Posterior cingulate gyrus (tissue), 11 donors: ENCODE measurements at regions not wholly inside any gene's neighbourhood (a gene's known extent, or its start where the extent isn't known, plus 50 kb on each side); places are given as distances from the start of the nearest gene placed in this dataset.
"Not testable (repeated sequence)": the region's sequence is repeated elsewhere in the genome, so short reads cannot be mapped to it uniquely, and the experiment has no call there.

Experiments used
- DNase-seq, 10 donors: peaks; one replicate each; pipeline versions ENCODE4 v3.0.0 to v3.0.0-alpha.2; 2020 to 2021; ENCODE audit warnings: mixed read lengths in 3 of 10
- intact Hi-C: fragments of 100-400 bp; cut with DNase I; formaldehyde crosslinking; loops from one replicate; pipeline ENCODE4 v1.15.1; 2023

GRCh38 chr7:56697058-56697457 lies 435.2 kb downstream of the ZNF479 start:
- intact Hi-C loops, DNase-seq: not testable (repeated sequence)

- DNase-seq: no peak
- intact Hi-C loops: no loop called here
These were observed 445.9 kb downstream of the ZNF479 start for GRCh38 chr7:56686276-56686859.

- no peak for DNase-seq
- intact Hi-C loops: no loop called here
These were observed 493.0 kb downstream of the ZNF479 start for GRCh38 chr7:56639173-56639746.

DNA sequence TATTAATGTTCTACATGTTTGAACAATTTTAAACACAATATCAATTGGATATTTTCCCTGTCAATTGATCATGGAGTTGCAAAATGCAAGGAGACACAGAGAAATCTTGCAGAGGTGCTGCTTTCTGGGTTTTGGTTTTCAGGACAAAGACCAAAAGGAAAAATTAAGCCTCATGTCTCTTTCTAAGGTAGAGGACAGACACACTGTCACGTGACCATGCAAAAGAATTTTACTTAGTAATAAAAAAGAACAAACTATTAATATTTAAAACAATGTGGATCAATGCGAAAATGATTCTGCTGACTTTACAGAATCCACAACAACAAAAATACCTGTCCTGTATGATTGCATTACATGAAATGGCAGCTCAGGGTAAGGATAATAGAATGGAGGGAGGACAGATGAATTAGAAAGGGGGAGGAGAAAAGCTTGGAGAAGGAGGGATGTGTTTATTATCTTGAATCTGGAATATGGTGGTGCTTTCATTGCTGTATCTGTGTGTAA lies 493.7 kb upstream of the NUPR2 start:
- DNase-seq: no peak
- intact Hi-C loops: no loop called here

- intact Hi-C loops: no loop called here
These were observed 488.9 kb upstream of the NUPR2 start for GRCh38 chr7:56605146-56605545.

DNA sequence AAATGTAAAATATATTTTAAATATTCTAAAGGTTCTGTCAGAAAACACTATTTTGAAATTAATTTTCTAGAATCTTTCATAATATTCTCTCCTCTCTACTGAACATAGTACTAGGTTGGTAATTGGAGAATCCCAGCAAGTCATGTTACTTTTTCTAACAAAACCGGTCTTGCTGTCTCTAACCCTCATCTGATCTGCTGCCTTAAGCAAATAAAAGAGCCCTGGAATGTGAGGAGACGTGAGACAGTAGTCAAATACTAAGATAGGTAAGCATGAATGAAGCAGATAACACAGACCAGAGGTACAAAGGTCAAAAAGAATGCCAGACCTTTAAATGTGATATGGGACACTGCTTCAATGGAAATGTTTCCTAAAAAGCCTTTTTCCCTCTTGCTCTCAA lies 462.4 kb upstream of the NUPR2 start:
- intact Hi-C loops: no loop called here
- no peak for DNase-seq

More at GRCh38 chr7:56605146-56605545, 488.9 kb upstream of the NUPR2 start:
- peak in 1 of 10 donors; percentile 48 for DNase-seq

- no peak for DNase-seq
- intact Hi-C loops: no loop called here
These were observed 454.8 kb upstream of the NUPR2 start for GRCh38 chr7:56570968-56571367.

- intact Hi-C loops: no loop called here
- DNase-seq: no peak
These were observed 422.6 kb upstream of the NUPR2 start for GRCh38 chr7:56538541-56539429.

DNA sequence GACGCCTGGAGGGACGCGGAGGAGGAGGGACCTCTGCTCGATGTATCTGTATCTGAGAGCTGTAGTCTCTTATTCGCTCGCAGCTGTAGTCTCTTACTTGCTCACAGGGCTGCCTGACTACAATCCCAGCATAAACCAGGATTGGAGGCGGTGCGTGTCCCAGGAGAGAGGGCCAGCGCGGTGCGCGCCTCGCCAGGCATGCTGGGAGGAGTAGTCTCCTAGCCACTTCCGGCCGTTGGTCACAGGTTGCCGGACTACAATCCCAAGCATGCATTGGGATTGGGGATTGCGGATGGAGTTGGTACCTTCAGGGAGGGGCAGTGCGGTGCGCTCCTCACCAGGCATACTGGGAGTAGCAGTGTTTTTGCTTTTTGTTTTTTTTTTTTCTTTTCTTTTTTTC lies 421.7 kb upstream of the NUPR2 start:
- intact Hi-C loops: no loop called here
- peak in 3 of 10 donors; percentile 86 to 91 (median 89) for DNase-seq

- intact Hi-C loops: no loop called here
- no peak for DNase-seq
These were observed 421.3 kb upstream of the NUPR2 start for GRCh38 chr7:56537477-56537876.

GRCh38 chr7:56495165-56495564 lies 378.9 kb upstream of the NUPR2 start:
- intact Hi-C loops: no loop called here
- DNase-seq: peak in 1 of 10 donors; percentile 54

DNA sequence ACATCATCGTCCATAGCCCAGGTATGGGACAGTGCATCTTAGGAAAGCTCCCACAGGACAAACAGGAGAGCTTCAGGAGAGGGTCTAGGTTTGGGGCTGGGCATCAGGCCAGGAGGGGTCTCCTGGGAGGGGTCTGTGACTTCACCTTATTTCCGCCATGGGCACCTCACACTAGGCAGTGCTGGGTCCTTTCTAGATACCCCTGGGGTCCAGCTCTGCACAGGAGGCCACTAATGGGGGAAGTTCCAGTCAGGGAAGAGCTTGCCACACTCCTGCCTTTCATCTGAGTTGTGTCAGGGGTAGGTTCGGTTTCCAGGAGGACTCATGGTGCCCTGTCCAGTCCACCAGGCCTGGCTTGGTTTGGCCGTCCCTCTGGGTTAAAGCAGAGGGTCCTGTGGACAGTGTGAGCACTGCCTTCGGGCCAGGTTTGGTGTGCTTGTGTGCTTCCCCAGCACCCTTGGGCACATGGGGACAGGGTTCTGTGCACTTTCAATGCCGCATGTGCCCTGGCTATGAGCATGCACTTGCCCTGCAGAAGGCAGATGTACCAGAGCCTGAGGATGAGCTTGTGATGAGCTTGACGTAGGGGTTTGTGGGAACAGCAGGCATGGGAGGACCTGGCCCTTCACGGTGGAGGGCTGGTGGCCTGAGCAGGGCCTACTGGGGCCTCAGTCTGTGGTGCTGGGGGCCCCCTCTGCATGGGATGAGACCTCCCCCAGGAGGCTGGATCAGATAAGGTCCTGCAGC lies 377.7 kb upstream of the NUPR2 start:
- DNase-seq: no peak
- intact Hi-C loops: no loop called here

DNA sequence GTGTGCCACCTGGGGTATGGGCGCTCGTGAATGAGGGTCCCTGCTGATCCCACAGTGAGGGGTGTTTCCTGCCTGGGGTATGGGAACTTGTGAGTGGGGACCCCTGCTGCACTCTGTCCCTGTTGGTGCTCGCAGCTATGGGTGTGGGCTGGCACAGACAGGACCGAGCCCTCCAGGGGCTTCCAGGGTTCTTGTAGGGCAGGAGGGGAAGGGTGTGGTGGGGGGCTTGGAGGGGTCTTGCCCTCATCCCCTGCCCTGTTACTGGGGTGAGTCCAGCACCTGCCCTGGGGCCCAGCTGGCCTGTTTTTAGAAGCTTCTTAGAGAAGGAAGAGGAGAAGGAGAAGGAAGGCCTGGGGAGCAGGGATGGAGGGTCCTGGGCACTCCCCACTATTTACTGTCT lies 377.0 kb upstream of the NUPR2 start:
- DNase-seq: no peak
- intact Hi-C loops: no loop called here

DNA sequence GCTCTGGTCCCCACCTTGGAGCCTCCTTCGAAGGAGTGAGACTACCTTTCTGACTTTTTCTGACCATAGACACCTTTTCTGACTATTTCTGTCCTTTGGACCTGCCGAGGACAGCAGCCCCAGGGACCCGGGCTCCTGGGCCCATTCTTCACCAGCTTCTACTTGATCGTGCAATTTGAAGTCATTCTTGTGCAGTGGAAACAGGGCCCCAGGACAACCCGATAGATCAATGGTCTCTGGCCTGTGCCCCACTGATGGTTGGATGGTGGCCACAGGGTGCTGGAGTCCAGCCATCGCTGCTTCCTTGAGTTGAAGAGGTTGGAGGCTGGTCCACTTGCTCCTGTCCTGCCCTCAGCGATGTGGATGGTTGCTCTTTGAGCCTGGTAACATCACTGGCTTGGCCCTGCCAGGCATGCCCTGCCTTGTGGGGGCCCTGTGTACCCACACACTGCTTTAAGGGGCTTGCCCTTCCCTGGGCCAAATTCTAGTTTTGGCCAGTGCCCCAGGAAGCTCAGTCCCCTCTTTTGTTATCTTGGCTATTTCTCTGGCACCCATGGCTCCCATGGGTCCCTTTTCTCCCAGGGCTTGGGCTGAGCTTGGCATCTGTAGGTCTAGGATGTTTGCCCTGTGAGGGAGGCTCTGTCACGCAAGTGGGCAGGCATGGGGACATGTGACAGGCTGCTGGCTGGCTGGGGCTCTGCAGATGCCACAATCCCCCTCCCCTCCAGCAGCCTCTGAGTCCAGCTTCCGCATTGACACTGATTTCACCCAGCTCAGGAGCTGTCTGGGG lies 375.6 kb upstream of the NUPR2 start:
- intact Hi-C loops: no loop called here
- DNase-seq: no peak

DNA sequence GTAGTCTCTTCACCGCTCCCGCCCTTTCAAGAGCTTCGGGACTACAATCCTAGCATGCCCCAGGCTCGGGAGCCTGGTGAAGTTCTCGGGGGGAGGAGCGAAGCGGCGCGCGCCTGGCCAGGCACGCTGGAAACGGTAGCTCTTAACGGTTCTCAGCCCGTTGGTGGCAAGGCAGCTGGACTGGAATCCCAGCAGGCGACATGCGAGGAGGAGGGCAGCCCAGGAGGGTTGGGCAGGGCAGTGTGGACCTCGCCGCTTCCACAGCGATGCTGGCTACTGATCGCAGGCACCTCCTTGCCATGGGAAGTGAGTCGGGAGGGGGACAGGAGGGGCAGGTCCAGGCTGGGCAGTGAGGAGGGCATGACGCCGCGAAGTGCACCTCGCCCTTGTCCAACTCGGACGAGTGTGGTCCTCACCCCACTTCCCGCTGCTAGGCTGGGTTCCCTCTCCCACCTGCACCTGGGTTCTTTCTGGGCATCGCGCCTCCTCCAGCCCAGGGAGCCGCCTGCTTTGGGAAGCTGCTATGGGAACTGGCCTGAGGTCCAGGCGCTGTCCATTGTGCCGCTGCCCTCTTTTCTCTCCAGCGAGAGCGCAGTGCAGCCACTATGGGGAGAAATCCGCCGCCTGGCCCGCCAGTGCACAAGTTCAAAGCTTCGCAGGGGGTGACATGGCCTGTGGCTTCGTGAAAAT lies 367.8 kb upstream of the NUPR2 start:
- intact Hi-C loops: no loop called here

DNA sequence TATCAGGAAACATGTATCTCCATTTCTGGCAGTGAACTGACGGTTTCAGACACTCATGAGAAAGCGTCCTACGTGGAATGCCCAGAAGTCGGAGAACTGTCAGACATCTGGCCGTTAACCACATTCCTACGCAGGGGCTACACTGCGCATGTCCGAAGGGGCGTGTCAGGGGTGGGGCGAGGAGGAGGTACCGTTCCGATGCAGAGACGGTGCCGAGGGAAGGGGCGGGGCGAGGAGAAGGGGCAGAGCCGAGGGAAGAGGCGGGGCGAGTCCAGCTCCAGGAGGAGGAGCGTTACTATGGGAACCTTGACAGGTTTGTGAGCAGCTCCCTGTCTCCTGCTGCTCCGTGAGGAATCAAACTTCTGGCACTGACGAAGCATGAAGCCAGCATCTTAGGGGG lies 366.9 kb upstream of the NUPR2 start:
- intact Hi-C loops: no loop called here
- no peak for DNase-seq

More for the DNA sequence above, 367.8 kb upstream of the NUPR2 start:
- DNase-seq: no peak

GRCh38 chr7:56479748-56480147 lies 363.5 kb upstream of the NUPR2 start:
- intact Hi-C loops: no loop called here
- no peak for DNase-seq

- no peak for DNase-seq
- intact Hi-C loops: no loop called here
These were observed 362.9 kb upstream of the NUPR2 start for GRCh38 chr7:56479136-56479535.

- intact Hi-C loops: no loop called here
- no peak for DNase-seq
These were observed 358.1 kb upstream of the NUPR2 start for GRCh38 chr7:56474271-56474670.
